Choroid plexus epithelial cell (primary cell): ENCODE measurements at regions not wholly inside any gene's neighbourhood (a gene's known extent, or its start where the extent isn't known, plus 50 kb on each side); places are given as distances from the start of the nearest gene placed in this dataset.

Experiments used
- DNase-seq: peaks from one replicate; pipeline ENCODE4 v3.0.0-alpha.2; 2010; ENCODE audit warnings: low read depth
- H3K4me3 ChIP-seq: 2 replicates; pipeline ENCODE4 v1.5.1; 2011; ENCODE audit warnings: low read depth, mild to moderate bottlenecking, control low read depth, low read length, moderate library complexity
- CTCF ChIP-seq: conservative IDR thresholded peaks from 2 replicates; pipeline ENCODE4 v1.5.1; 2011; ENCODE audit warnings: low read depth, mild to moderate bottlenecking, control low read depth, inconsistent platforms, low read length, moderate library complexity

- no peak for DNase-seq
- H3K4me3 ChIP-seq: no peak overlapping the region
- TF ChIP-seq CTCF: no peak
Observed at GRCh38 chr1:184141361-184141880, 89.9 kb downstream of the TSEN15 start.

- H3K4me3 ChIP-seq: no peak overlapping the region
- peak; percentile 20 for TF ChIP-seq CTCF
- peak; percentile 52 for DNase-seq
Observed at GRCh38 chr1:184143449-184143848, 91.9 kb downstream of the TSEN15 start.

- no peak for TF ChIP-seq CTCF
- H3K4me3 ChIP-seq: no peak overlapping the region
- no peak for DNase-seq
Observed at GRCh38 chr1:184145083-184145482, 93.6 kb downstream of the TSEN15 start.

GRCh38 chr1:184146202-184146601, 94.7 kb downstream of the TSEN15 start:
- DNase-seq: no peak
- TF ChIP-seq CTCF: no peak
- no peak overlapping the region for H3K4me3 ChIP-seq

GRCh38 chr1:184150776-184151531, 99.4 kb downstream of the TSEN15 start:
- peak; percentile 37 for DNase-seq
- TF ChIP-seq CTCF: no peak
- no peak overlapping the region for H3K4me3 ChIP-seq

GRCh38 chr1:184152434-184152898, 100.9 kb downstream of the TSEN15 start:
- peak; percentile 32 for DNase-seq
- H3K4me3 ChIP-seq: peak overlapping the region; percentile 48
- no peak for TF ChIP-seq CTCF

- H3K4me3 ChIP-seq: peak overlapping the region; percentile 48
- no peak for TF ChIP-seq CTCF
- DNase-seq: no peak
Observed at GRCh38 chr1:184152974-184153373, 101.4 kb downstream of the TSEN15 start.
